Lung (tissue), 11 donors: ENCODE measurements at regions not wholly inside any gene's neighbourhood (a gene's known extent, or its start where the extent isn't known, plus 50 kb on each side); places are given as distances from the start of the nearest gene placed in this dataset.

Source experiments
- ATAC-seq: fragments of 200-7000 bp; cut with Tn5 transposase; one replicate; pipeline ENCODE4 v1.9.1; 2020; ENCODE audit warnings: moderate number of reproducible peaks; ENCODE audit not compliant: insufficient read depth, low FRiP score
- DNase-seq, 3 donors: peaks; one replicate each; pipeline ENCODE4 v3.0.0-alpha.2; 2013 to 2017
- H3K27ac ChIP-seq, 2 donors: one replicate each; pipeline ENCODE4 v1.5.1; 2013; ENCODE audit warnings: mild to moderate bottlenecking in 2 of 2, moderate library complexity in 2 of 2, control low read depth in 1 of 2, inconsistent platforms in 1 of 2, low read depth in 1 of 2, low read length in 1 of 2
- H3K27me3 ChIP-seq, 3 donors: one replicate each; pipeline ENCODE4 v1.5.1; 2013; ENCODE audit warnings: low read length in 2 of 3; ENCODE audit not compliant: control insufficient read depth in 3 of 3, insufficient read depth in 3 of 3
- H3K36me3 ChIP-seq, 4 donors: one replicate each; pipeline ENCODE4 v1.5.1; 2013; ENCODE audit warnings: low read length in 4 of 4, mild to moderate bottlenecking in 1 of 4, moderate library complexity in 1 of 4; ENCODE audit not compliant: control insufficient read depth in 4 of 4, insufficient read depth in 4 of 4
- H3K4me1 ChIP-seq, 5 donors: one replicate each; pipeline ENCODE4 v1.5.1; 2013; ENCODE audit warnings: low read length in 5 of 5, mild to moderate bottlenecking in 2 of 5, moderate library complexity in 1 of 5; ENCODE audit not compliant: control insufficient read depth in 5 of 5, insufficient read depth in 5 of 5
- H3K4me3 ChIP-seq: one replicate; pipeline ENCODE4 v1.5.1; 2013; ENCODE audit warnings: mild to moderate bottlenecking, control low read depth, moderate library complexity
- H3K9ac ChIP-seq, 2 donors: one replicate each; pipeline ENCODE4 v1.5.1; 2013; ENCODE audit warnings: low read length in 2 of 2, control low read depth in 1 of 2; ENCODE audit not compliant: insufficient read depth in 1 of 2
- H3K9me3 ChIP-seq, 4 donors: one replicate each; pipeline ENCODE4 v1.5.1; 2013; ENCODE audit warnings: low read length in 3 of 4, mild to moderate bottlenecking in 1 of 4, moderate library complexity in 1 of 4; ENCODE audit not compliant: control insufficient read depth in 4 of 4, insufficient read depth in 3 of 4
- WGBS, 2 donors: extraction: QIAGEN DNeasy Blood & Tissue Kit; methylation state at CpG; one replicate each; pipeline ENCODE4 v1.1.7; 2013; 5-methylcytosine and 5-hydroxymethylcytosine counted together
- TF ChIP-seq, protein P1 (sequence below): IDR thresholded peaks from 2 replicates; pipeline ENCODE4 v1.5.1; 2012; ENCODE audit warnings: mild to moderate bottlenecking; ENCODE audit errors: control extremely low read depth, extremely low read depth
- donor health status: control.
- donor health status: control.
- donor health status: Bipolar disorder and iron deficiency.
- donor health status: healthy.
- donor health status: DM: yes; HTN: yes; CAD: no.

DNA sequence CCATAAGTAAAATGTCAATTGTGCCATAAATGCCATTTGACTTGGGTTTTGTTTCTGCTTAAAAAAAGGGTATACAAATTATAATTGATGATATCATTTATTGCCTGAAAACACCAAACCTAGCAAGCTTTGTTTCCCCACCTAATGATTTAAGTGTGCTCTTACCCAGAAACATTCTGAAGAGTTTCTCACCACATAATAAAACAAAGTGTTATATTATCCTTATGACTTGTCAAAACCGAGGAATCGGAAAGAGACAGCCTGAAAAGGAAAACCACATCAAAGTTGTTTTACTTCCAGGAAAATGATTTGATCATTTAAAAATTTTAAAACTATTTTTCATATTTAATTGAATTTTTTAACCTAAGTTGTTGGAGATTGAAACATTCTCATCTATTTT is 170.5 kb upstream of the SLC39A10 start:
- ATAC-seq (no peak), DNase-seq (no peak)
- WGBS, 2 donors, result 27 to 51% methylated on average over 2 of the region's 2 CpGs

DNA sequence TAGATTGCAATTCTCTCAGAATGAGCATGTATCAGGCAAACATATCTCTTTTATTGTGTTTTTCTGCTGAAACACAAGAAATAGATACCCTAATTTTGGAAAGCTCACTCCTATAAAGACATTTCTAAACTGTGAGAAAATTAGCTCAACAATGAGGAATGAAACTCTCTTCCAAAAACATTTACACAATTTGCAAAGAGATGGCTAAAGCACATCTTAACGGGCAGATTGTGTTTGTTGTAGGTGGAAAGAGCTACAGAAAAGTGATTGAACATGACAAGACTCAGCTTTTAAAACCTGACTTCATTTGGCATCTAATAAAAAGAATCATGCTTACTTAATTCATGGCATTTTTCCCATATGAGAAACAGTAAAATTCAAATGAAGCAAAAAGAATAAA is 175.0 kb upstream of the SLC39A10 start:
- no peak overlapping the region for H3K27ac ChIP-seq
- WGBS, 2 donors, result 52 to 82% methylated on average over 1 of the region's 1 CpG
- H3K4me3 ChIP-seq, result no peak overlapping the region
- H3K27me3 ChIP-seq, result no peaks in the 10 kb centered on the region
- TF ChIP-seq, protein P1, sequence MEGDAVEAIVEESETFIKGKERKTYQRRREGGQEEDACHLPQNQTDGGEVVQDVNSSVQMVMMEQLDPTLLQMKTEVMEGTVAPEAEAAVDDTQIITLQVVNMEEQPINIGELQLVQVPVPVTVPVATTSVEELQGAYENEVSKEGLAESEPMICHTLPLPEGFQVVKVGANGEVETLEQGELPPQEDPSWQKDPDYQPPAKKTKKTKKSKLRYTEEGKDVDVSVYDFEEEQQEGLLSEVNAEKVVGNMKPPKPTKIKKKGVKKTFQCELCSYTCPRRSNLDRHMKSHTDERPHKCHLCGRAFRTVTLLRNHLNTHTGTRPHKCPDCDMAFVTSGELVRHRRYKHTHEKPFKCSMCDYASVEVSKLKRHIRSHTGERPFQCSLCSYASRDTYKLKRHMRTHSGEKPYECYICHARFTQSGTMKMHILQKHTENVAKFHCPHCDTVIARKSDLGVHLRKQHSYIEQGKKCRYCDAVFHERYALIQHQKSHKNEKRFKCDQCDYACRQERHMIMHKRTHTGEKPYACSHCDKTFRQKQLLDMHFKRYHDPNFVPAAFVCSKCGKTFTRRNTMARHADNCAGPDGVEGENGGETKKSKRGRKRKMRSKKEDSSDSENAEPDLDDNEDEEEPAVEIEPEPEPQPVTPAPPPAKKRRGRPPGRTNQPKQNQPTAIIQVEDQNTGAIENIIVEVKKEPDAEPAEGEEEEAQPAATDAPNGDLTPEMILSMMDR, result no peak
- H3K9me3 ChIP-seq, result no peaks in the 10 kb centered on the region
- H3K9ac ChIP-seq, result no peak overlapping the region
- no peak for DNase-seq
- H3K36me3 ChIP-seq, result no peaks in the 10 kb centered on the region
- no peak for ATAC-seq
- H3K4me1 ChIP-seq, result no peaks in the 10 kb centered on the region

More for the DNA sequence above, 170.5 kb upstream of the SLC39A10 start:
- TF ChIP-seq, protein P1, result no peak
- Histone ChIP-seq H3K27me3 (no peaks in the 10 kb centered on the region), H3K9me3 (no peaks in the 10 kb centered on the region), H3K36me3 (no peaks in the 10 kb centered on the region), H3K9ac (no peak overlapping the region), H3K4me1 (no peaks in the 10 kb centered on the region), H3K27ac (no peak overlapping the region), H3K4me3 (no peak overlapping the region)

DNA sequence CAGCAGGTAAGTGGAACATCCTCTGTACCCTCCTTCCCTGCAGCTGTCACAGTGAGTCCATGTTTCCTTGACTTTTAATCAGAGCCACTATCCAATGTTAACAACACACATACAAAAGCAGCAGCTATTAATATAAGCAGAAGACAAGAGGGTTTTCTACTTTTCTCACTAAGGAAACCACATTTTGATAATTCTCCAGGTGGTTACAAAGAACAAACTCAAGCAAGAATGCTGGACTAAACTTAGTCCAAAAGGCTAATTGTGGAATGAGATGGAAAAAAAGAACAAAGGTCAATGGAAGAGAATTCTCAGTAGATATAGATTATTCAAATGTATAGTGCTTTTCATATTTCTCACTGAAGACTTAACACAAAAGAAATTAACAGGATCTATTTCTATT is 176.9 kb upstream of the SLC39A10 start:
- Histone ChIP-seq H3K36me3 (no peaks in the 10 kb centered on the region), H3K9ac (no peak overlapping the region), H3K4me3 (no peak overlapping the region), H3K4me1 (no peaks in the 10 kb centered on the region), H3K9me3 (no peaks in the 10 kb centered on the region), H3K27ac (no peak overlapping the region), H3K27me3 (no peaks in the 10 kb centered on the region)
- ATAC-seq, result no peak
- TF ChIP-seq, protein P1, result no peak
- no peak for DNase-seq

DNA sequence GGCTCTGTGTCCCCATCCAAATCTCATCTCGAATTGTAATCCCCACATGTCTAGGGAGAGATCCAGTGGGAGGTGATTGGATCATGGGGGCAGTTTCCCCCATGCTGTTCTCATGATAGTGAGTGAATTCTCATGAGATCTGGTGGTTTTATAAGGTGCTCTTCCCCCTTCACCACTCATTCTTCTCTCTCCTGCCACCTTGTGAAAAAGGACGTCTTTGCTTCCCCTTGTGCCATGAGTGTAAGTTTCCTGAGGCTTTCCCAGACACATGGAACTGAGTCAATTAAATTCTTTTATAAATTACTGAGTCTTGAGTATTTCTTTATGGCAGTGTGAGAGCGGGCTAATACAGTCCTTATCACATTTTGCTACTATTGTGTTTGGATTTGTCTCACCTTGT is 177.6 kb upstream of the SLC39A10 start:
- TF ChIP-seq, protein P1, result no peak
- ATAC-seq (no peak), DNase-seq (no peak)
- Histone ChIP-seq H3K9ac (no peak overlapping the region), H3K9me3 (no peaks in the 10 kb centered on the region), H3K4me3 (no peak overlapping the region), H3K4me1 (no peaks in the 10 kb centered on the region), H3K27me3 (no peaks in the 10 kb centered on the region), H3K36me3 (no peaks in the 10 kb centered on the region), H3K27ac (no peak overlapping the region)
- 81 to 87% methylated on average over 3 of the region's 3 CpGs for WGBS, 2 donors
